H9 (cell line): ENCODE measurements at regions not wholly inside any gene's neighbourhood (a gene's known extent, or its start where the extent isn't known, plus 50 kb on each side); places are given as distances from the start of the nearest gene placed in this dataset.

Source experiments
- DNase-seq: peaks from one replicate; pipeline ENCODE4 v3.0.0-alpha.2; 2017
- H2AFZ ChIP-seq: one replicate; pipeline ENCODE4 v1.6.1; 2013; ENCODE audit warnings: mild to moderate bottlenecking, low read length, control low read depth, moderate library complexity
- H2AK5ac ChIP-seq: 2 replicates; pipeline ENCODE4 v1.6.1; 2013; ENCODE audit warnings: low read length, control low read depth, mixed read lengths; ENCODE audit not compliant: insufficient read length
- H2BK120ac ChIP-seq: one replicate; pipeline ENCODE4 v1.6.1; 2013; ENCODE audit warnings: low read depth, mild to moderate bottlenecking, low read length, control low read depth, inconsistent platforms; ENCODE audit not compliant: poor library complexity, severe bottlenecking
- H2BK12ac ChIP-seq: 2 replicates; pipeline ENCODE4 v1.6.1; 2013; ENCODE audit warnings: low read length, control low read depth, mixed read lengths, low read depth; ENCODE audit not compliant: insufficient read length
- H2BK15ac ChIP-seq: 2 replicates; pipeline ENCODE4 v1.6.1; 2013; ENCODE audit warnings: low read depth, low read length, control low read depth
- H2BK20ac ChIP-seq: one replicate; pipeline ENCODE4 v1.6.1; 2013; ENCODE audit warnings: low read depth, mild to moderate bottlenecking, low read length, control low read depth, inconsistent platforms; ENCODE audit not compliant: poor library complexity, severe bottlenecking
- H2BK5ac ChIP-seq: 2 replicates; pipeline ENCODE4 v1.6.1; 2013; ENCODE audit warnings: low read length, control low read depth, mixed read lengths; ENCODE audit not compliant: insufficient read length
- H3K14ac ChIP-seq: 2 replicates; pipeline ENCODE4 v1.6.1; 2013; ENCODE audit warnings: low read length, control low read depth; ENCODE audit not compliant: insufficient read depth
- H3K18ac ChIP-seq: 2 replicates; pipeline ENCODE4 v1.6.1; 2013; ENCODE audit warnings: low read depth, mild to moderate bottlenecking, mixed read lengths, low read length, control low read depth; ENCODE audit not compliant: insufficient read length
- H3K23ac ChIP-seq: 2 replicates; pipeline ENCODE4 v1.6.1; 2013; ENCODE audit warnings: low read length, control low read depth, mixed read lengths, low read depth; ENCODE audit not compliant: insufficient read length
- H3K23me2 ChIP-seq: 2 replicates; pipeline ENCODE4 v1.6.1; 2013; ENCODE audit warnings: low read depth, mild to moderate bottlenecking, mixed read lengths, low read length, control low read depth; ENCODE audit not compliant: insufficient read length, poor library complexity, severe bottlenecking
- H3K27ac ChIP-seq: 2 replicates; pipeline ENCODE4 v1.5.1; 2013; ENCODE audit warnings: low read length, control low read depth, mixed read lengths, low read depth; ENCODE audit not compliant: insufficient read length
- H3K27me3 ChIP-seq: 2 replicates; pipeline ENCODE4 v1.6.1; 2013; ENCODE audit warnings: low read length, control low read depth, inconsistent platforms; ENCODE audit not compliant: insufficient read depth
- H3K4ac ChIP-seq: 2 replicates; pipeline ENCODE4 v1.6.1; 2013; ENCODE audit warnings: low read depth, mild to moderate bottlenecking, control low read depth, inconsistent platforms, low read length, moderate library complexity
- H3K4me1 ChIP-seq: 2 replicates; pipeline ENCODE4 v1.6.1; 2013; ENCODE audit warnings: low read length, control low read depth, inconsistent platforms; ENCODE audit not compliant: insufficient read depth
- H3K4me2 ChIP-seq: 2 replicates; pipeline ENCODE4 v1.6.1; 2013; ENCODE audit warnings: low read length, control low read depth, mixed read lengths; ENCODE audit not compliant: insufficient read length, insufficient read depth
- H3K56ac ChIP-seq: 2 replicates; pipeline ENCODE4 v1.6.1; 2013; ENCODE audit warnings: low read depth, mild to moderate bottlenecking, mixed read lengths, low read length, control low read depth; ENCODE audit not compliant: insufficient read length
- H3K79me1 ChIP-seq: 2 replicates; pipeline ENCODE4 v1.6.1; 2013; ENCODE audit warnings: low read depth, mild to moderate bottlenecking, moderate library complexity, low read length, control low read depth, inconsistent platforms; ENCODE audit not compliant: insufficient read depth, poor library complexity, severe bottlenecking
- H3K79me2 ChIP-seq: 2 replicates; pipeline ENCODE4 v1.6.1; 2013; ENCODE audit warnings: low read length, control low read depth, inconsistent platforms; ENCODE audit not compliant: insufficient read depth
- H3K9ac ChIP-seq: 2 replicates; pipeline ENCODE4 v1.6.1; 2013; ENCODE audit warnings: low read length, control low read depth, mixed read lengths; ENCODE audit not compliant: insufficient read length; ENCODE audit errors: extremely low read depth
- H3K9me3 ChIP-seq: one replicate; pipeline ENCODE4 v1.6.1; 2013; ENCODE audit warnings: low read depth, low read length, inconsistent platforms; ENCODE audit not compliant: control insufficient read depth
- H3T11ph ChIP-seq: one replicate; pipeline ENCODE4 v1.6.1; 2013; ENCODE audit warnings: mild to moderate bottlenecking, low read length, control low read depth, inconsistent platforms
- H4K20me1 ChIP-seq: one replicate; pipeline ENCODE4 v1.6.1; 2013; ENCODE audit not compliant: control insufficient read depth, insufficient read length, insufficient read depth
- H4K5ac ChIP-seq: 2 replicates; pipeline ENCODE4 v1.6.1; 2013; ENCODE audit warnings: low read depth, mild to moderate bottlenecking, mixed read lengths, low read length, control low read depth; ENCODE audit not compliant: insufficient read length
- H4K8ac ChIP-seq: replicated peaks from 2 replicates; pipeline ENCODE4 v1.6.1; 2013; ENCODE audit warnings: low read length, control low read depth, mixed read lengths, low read depth; ENCODE audit not compliant: insufficient read length
- H4K91ac ChIP-seq: 2 replicates; pipeline ENCODE4 v1.6.1; 2013; ENCODE audit warnings: low read depth, mild to moderate bottlenecking, moderate library complexity, mixed read lengths, low read length, control low read depth; ENCODE audit not compliant: insufficient read length
- H3K27ac Mint-ChIP-seq, 3 experiments: 2 replicates in 2 of 3; 3 replicates in 1 of 3; pipeline ENCODE4 v1.8.0; 2020 to 2021; ENCODE audit warnings: mixed read lengths in 3 of 3, mild to moderate bottlenecking in 1 of 3, moderate library complexity in 1 of 3
- H3K27me3 Mint-ChIP-seq: 2 replicates; pipeline ENCODE4 v1.8.0; 2021; ENCODE audit warnings: low read depth, mild to moderate bottlenecking, moderate library complexity, mixed read lengths
- H3K36me3 Mint-ChIP-seq, 3 experiments: 2 replicates in 2 of 3; 3 replicates in 1 of 3; pipeline ENCODE4 v1.8.0; 2020 to 2021; ENCODE audit warnings: low read depth in 3 of 3, mixed read lengths in 3 of 3; ENCODE audit not compliant: insufficient read depth in 1 of 3
- H3K4me1 Mint-ChIP-seq, 2 experiments: 2 replicates each; pipeline ENCODE4 v1.8.0; 2020; ENCODE audit warnings: mixed read lengths in 2 of 2
- H3K4me3 Mint-ChIP-seq, 2 experiments: 2 replicates in 1 of 2; 3 replicates in 1 of 2; pipeline ENCODE4 v1.8.0; 2020 to 2021; ENCODE audit warnings: mild to moderate bottlenecking in 2 of 2, mixed read lengths in 2 of 2, moderate library complexity in 1 of 2
- H3K9me3 Mint-ChIP-seq, 2 experiments: 2 replicates in 1 of 2; 3 replicates in 1 of 2; pipeline ENCODE4 v1.8.0; 2020; ENCODE audit warnings: mild to moderate bottlenecking in 2 of 2, mixed read lengths in 2 of 2, moderate library complexity in 1 of 2
- WGBS: extraction: QIAGEN DNeasy Blood & Tissue Kit; methylation state at CpG from one replicate; pipeline ENCODE4 v1.1.7; 2013; ENCODE audit warnings: missing lambda C conversion rate, low lambda C conversion rate, mixed read lengths; ENCODE audit not compliant: insufficient read length; ENCODE audit errors: extremely low coverage; 5-methylcytosine and 5-hydroxymethylcytosine counted together
- TF ChIP-seq, protein P1 (sequence below): fragments of 200-600 bp; sonication (generic); conservative IDR thresholded peaks from 3 replicates; pipeline ENCODE4 v1.8.0; 2021; ENCODE audit warnings: antibody characterized with exemption, mild to moderate bottlenecking

DNA sequence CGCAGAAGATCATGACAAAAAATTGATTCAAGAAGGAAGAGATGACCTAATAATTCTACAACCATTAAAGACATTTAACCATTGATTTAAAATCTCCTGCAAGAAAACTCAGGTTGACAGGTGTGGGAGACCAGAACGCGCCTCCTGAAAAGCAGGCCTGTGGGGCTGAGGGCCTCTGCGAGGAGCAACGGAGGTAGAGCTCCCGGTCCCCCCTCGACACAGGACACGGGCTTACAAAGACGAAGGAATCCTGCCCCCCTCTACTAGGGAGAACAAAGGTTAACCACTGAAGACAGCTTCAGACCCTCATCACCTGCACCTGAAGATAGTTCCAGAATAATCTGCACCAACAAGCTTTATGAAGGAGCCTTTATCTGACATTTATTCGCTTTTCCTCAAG is 55.9 kb upstream of the INPP5A start:
- Histone ChIP-seq H3K56ac (no peak overlapping the region), H3K18ac (no peak overlapping the region), H3K4ac (no peak overlapping the region), H3K9me3 (no peaks in the 10 kb centered on the region), H4K20me1 (no peaks in the 10 kb centered on the region), H3K23ac (no peak overlapping the region), H4K5ac (no peak overlapping the region), H3K79me1 (no peaks in the 10 kb centered on the region), H3K4me2 (no peak overlapping the region), H4K8ac (no peak overlapping the region), H3T11ph (no peak overlapping the region), H3K27ac (no peak overlapping the region), H3K14ac (no peak overlapping the region), H2BK5ac (no peak overlapping the region), H3K4me1 (no peaks in the 10 kb centered on the region; the same call in 1 of the 2 replicates), H3K9ac (no peak overlapping the region), H2BK120ac (no peak overlapping the region), H3K79me2 (no peaks in the 10 kb centered on the region), H3K27me3 (no peaks in the 10 kb centered on the region; the same call in 1 of the 2 replicates), H3K23me2 (no peaks in the 10 kb centered on the region), H2BK20ac (no peak overlapping the region), H2BK12ac (no peak overlapping the region), H4K91ac (no peak overlapping the region), H2BK15ac (no peak overlapping the region), H2AFZ (no peak overlapping the region), H2AK5ac (no peak overlapping the region)
- Mint-ChIP-seq H3K4me3 (no peak overlapping the region), H3K27ac (0 out of 7 replicates have a peak overlapping the region, but pooled peaks of 1 of the 3 experiments have one; percentile 22), H3K4me1 (peaks cover 17 to 20% of the 10 kb centered on the region in 2 experiments), H3K9me3 (peaks cover 0 to 5% of the 10 kb centered on the region in 2 experiments; a peak in 2 of 5 replicates), H3K36me3 (no peaks in the 10 kb centered on the region; a peak in 1 of 7 replicates), H3K27me3 (peaks cover 20% of the 10 kb centered on the region)
- no peak for DNase-seq
- no CpG with 5 or more reads among the region's 10 CpGs for WGBS
- TF ChIP-seq, protein P1, sequence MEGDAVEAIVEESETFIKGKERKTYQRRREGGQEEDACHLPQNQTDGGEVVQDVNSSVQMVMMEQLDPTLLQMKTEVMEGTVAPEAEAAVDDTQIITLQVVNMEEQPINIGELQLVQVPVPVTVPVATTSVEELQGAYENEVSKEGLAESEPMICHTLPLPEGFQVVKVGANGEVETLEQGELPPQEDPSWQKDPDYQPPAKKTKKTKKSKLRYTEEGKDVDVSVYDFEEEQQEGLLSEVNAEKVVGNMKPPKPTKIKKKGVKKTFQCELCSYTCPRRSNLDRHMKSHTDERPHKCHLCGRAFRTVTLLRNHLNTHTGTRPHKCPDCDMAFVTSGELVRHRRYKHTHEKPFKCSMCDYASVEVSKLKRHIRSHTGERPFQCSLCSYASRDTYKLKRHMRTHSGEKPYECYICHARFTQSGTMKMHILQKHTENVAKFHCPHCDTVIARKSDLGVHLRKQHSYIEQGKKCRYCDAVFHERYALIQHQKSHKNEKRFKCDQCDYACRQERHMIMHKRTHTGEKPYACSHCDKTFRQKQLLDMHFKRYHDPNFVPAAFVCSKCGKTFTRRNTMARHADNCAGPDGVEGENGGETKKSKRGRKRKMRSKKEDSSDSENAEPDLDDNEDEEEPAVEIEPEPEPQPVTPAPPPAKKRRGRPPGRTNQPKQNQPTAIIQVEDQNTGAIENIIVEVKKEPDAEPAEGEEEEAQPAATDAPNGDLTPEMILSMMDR: no peak
